Activated CD8-positive, alpha-beta memory T cell treated with anti-CD3 and anti-CD28 coated beads, Interleukin-2, amount 50 U/mL, for 48 hours (primary cell): ENCODE measurements at regions not wholly inside any gene's neighbourhood (a gene's known extent, or its start where the extent isn't known, plus 50 kb on each side); places are given as distances from the start of the nearest gene placed in this dataset.

ENCODE experiments used
- DNase-seq: peaks from one replicate; pipeline ENCODE4 v3.0.0-alpha.2; 2020

- no peak for DNase-seq
Measured at GRCh38 chr5:173744551-173744950, 128.1 kb upstream of the BOD1 start.

GRCh38 chr5:173745123-173745522, 128.7 kb upstream of the BOD1 start:
- no peak for DNase-seq

GRCh38 chr5:173745557-173745956, 129.1 kb upstream of the BOD1 start:
- DNase-seq, result no peak

GRCh38 chr5:173746047-173746646, 129.7 kb upstream of the BOD1 start:
- DNase-seq, result no peak

GRCh38 chr5:173747876-173748275, 131.4 kb upstream of the BOD1 start:
- DNase-seq, result no peak

GRCh38 chr5:173750538-173751265, 134.3 kb upstream of the BOD1 start:
- DNase-seq, result no peak

GRCh38 chr5:173751266-173751600, 134.8 kb upstream of the BOD1 start:
- DNase-seq, result no peak

- DNase-seq, result no peak
Measured at GRCh38 chr5:173752653-173753052, 135.5 kb upstream of the CPEB4 start.

- DNase-seq, result no peak
Measured at GRCh38 chr5:173753307-173754168, 134.6 kb upstream of the CPEB4 start.

GRCh38 chr5:173755319-173755718, 132.8 kb upstream of the CPEB4 start:
- no peak for DNase-seq

GRCh38 chr5:173757403-173758209, 130.5 kb upstream of the CPEB4 start:
- DNase-seq, result no peak

- no peak for DNase-seq
Measured at GRCh38 chr5:173758676-173759075, 129.5 kb upstream of the CPEB4 start.

- DNase-seq, result no peak
Measured at GRCh38 chr5:173759691-173760090, 128.5 kb upstream of the CPEB4 start.

- DNase-seq, result no peak
Measured at GRCh38 chr5:173760461-173761177, 127.5 kb upstream of the CPEB4 start.

GRCh38 chr5:173761178-173761513, 127.0 kb upstream of the CPEB4 start:
- DNase-seq, result no peak

GRCh38 chr5:173762045-173762444, 126.1 kb upstream of the CPEB4 start:
- DNase-seq, result no peak

GRCh38 chr5:173762930-173763329, 125.2 kb upstream of the CPEB4 start:
- DNase-seq, result no peak

- DNase-seq, result no peak
Measured at GRCh38 chr5:173763410-173763809, 124.7 kb upstream of the CPEB4 start.

- DNase-seq, result no peak
Measured at GRCh38 chr5:173764332-173765028, 123.7 kb upstream of the CPEB4 start.

- DNase-seq, result no peak
Measured at GRCh38 chr5:173765029-173765644, 123.0 kb upstream of the CPEB4 start.

GRCh38 chr5:173765661-173766060, 122.5 kb upstream of the CPEB4 start:
- no peak for DNase-seq
